ENCODE measurements at regions not wholly inside any gene's neighbourhood (a gene's known extent, or its start where the extent isn't known, plus 50 kb on each side); places are given as distances from the start of the nearest gene placed in this dataset.

DNA sequence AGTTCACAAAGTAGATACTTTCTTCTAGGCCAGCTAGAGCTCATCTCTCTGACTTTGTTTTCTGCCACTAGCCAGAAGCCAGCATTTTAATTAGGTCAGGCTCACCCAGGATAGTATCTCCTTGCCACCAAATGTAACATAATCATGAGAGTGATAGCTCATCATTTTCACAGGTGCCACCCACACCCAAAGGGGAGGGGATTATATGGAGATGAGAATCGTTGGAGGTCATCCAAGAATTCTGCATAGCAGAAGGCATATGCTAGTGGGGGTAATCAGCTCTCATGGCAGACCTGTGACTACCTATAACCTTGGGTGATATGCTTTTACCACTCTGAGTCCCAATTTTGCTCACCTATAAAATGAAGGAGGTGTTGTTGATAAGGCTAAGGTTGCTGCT, 523.0 kb downstream of the METTL15 start:
- TF ChIP-seq, protein P1, sequence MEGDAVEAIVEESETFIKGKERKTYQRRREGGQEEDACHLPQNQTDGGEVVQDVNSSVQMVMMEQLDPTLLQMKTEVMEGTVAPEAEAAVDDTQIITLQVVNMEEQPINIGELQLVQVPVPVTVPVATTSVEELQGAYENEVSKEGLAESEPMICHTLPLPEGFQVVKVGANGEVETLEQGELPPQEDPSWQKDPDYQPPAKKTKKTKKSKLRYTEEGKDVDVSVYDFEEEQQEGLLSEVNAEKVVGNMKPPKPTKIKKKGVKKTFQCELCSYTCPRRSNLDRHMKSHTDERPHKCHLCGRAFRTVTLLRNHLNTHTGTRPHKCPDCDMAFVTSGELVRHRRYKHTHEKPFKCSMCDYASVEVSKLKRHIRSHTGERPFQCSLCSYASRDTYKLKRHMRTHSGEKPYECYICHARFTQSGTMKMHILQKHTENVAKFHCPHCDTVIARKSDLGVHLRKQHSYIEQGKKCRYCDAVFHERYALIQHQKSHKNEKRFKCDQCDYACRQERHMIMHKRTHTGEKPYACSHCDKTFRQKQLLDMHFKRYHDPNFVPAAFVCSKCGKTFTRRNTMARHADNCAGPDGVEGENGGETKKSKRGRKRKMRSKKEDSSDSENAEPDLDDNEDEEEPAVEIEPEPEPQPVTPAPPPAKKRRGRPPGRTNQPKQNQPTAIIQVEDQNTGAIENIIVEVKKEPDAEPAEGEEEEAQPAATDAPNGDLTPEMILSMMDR (IDR thresholded peaks at IDR 0.05), result no peak
- no peak for TF ChIP-seq POLR2AphosphoS5 (IDR thresholded peaks at IDR 0.05)

Measured in breast epithelium (tissue), 3 donors.